ENCODE measurements at regions not wholly inside any gene's neighbourhood (a gene's known extent, or its start where the extent isn't known, plus 50 kb on each side); places are given as distances from the start of the nearest gene placed in this dataset.

DNA sequence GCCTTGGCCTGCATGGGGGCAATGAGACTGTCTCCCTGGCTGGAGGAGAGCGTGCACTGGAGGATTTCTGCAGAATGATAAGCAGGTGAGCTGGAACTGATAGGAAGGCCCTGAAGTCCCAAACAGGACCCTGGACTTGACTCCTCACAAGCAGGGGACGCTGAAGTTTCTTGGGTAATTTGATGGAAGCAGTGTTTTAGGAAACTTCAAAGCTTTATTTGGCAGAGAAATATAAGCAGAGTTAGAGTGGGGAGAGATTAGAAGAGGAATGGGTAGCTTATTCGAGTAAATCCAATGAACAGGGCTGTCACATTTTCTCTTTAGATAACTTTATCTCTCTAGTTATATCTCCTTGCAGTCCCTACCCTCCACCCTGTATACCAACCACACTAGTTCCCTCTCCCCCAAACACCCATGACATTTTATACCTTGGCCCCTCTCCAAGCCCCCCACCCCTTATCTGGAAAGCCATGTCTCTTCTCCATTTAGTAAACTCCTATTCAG lies 73.6 kb upstream of the IGFBP5 start:
- intact Hi-C loops (cut with DNase I; ENCODE audit: low total_unique reads), result no loop called here
- WGBS, 2 donors, result 85 to 89% methylated on average over 3 of the region's 3 CpGs
- TF ChIP-seq, protein P1, sequence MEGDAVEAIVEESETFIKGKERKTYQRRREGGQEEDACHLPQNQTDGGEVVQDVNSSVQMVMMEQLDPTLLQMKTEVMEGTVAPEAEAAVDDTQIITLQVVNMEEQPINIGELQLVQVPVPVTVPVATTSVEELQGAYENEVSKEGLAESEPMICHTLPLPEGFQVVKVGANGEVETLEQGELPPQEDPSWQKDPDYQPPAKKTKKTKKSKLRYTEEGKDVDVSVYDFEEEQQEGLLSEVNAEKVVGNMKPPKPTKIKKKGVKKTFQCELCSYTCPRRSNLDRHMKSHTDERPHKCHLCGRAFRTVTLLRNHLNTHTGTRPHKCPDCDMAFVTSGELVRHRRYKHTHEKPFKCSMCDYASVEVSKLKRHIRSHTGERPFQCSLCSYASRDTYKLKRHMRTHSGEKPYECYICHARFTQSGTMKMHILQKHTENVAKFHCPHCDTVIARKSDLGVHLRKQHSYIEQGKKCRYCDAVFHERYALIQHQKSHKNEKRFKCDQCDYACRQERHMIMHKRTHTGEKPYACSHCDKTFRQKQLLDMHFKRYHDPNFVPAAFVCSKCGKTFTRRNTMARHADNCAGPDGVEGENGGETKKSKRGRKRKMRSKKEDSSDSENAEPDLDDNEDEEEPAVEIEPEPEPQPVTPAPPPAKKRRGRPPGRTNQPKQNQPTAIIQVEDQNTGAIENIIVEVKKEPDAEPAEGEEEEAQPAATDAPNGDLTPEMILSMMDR (IDR thresholded peaks at IDR 0.05), result no peak
- no peak overlapping the region for H3K4me3 ChIP-seq (ENCODE audit: low read depth, poor library complexity, severe bottlenecking)
- DNase-seq (ENCODE audit: low spot score in 2 of 2), result no peak

DNA sequence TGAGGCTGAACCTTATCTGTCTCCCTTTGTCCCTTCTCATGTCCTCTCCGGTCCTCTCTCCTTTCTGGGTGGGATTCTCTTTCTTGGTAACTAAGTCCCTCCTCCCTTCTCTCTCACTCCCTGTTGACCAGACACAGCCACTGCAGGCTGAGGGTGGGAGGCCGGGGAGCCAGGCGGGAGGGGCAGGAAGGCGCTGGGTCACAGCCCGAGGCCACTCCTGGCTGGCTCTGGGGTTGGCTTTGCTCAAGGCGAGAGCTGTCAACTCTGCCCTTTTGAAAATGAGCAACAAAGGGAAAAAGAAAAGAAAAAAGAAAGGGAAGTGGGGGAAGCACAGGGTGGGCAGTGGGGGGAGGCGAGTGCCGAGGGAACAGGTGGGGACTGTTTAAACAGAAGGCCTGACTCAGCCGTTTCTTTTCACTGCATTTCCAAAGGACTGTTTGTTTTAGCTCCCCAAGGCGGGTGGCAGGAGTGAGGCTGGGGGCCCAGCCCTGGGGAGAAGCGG lies 70.5 kb upstream of the IGFBP5 start:
- no peak for DNase-seq (ENCODE audit: low spot score in 2 of 2)
- intact Hi-C loops (cut with DNase I; ENCODE audit: low total_unique reads), result no loop called here
- 58 to 70% methylated on average over 11 of the region's 11 CpGs for WGBS, 2 donors
- H3K4me3 ChIP-seq (ENCODE audit: low read depth, poor library complexity, severe bottlenecking), result no peak overlapping the region
- TF ChIP-seq, protein P1 (IDR thresholded peaks at IDR 0.05), result no peak

DNA sequence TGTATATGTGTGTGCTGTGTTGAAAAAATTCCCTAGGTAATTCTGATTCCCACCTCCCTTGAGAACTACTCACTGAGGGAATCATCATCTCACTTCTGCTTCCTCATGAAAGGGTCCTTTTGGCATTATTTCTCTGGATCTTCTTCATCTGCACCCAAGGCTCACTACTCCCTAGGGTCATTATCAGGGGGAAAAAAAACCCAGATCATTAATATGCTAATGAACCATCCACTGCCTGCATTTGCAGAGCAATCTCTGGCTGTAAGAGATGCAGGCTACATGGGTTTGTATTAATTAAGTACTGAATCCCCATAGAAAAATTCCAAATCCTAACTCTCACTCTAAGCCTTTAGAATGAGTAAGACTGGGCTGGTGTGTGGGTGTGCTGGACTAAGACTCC lies 68.0 kb upstream of the IGFBP5 start:
- TF ChIP-seq POLR2A (IDR thresholded peaks at IDR 0.05), result no peak
- TF ChIP-seq, protein P1 (IDR thresholded peaks at IDR 0.05), result no peak
- intact Hi-C loops (cut with DNase I; ENCODE audit: low total_unique reads), result no loop called here
- no peak overlapping the region for H3K4me3 ChIP-seq (ENCODE audit: low read depth, poor library complexity, severe bottlenecking)
- DNase-seq (ENCODE audit: low spot score in 2 of 2), result no peak

DNA sequence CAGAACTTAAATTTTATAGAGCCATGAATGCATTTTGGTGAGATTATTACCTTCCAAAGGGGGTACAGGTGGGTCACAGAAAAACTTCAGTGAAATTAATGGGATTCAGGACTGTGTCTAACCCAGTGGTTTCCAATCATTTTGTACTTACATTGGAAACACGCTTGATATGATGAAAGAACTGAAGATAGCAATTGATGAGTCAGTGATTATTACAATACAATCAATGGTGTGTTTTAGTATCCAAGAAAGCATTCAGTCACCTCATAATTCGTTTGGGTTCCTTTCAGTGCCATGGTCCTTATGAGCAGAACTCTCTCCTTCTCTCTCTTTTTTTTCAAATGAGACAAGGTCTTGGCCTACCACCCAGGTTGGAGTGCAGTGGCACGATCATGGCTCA lies 66.5 kb upstream of the IGFBP5 start:
- intact Hi-C loops (cut with DNase I; ENCODE audit: low total_unique reads), result no loop called here
- WGBS, 2 donors, result 85 to 90% methylated on average over 3 of the region's 3 CpGs
- H3K4me3 ChIP-seq (ENCODE audit: low read depth, poor library complexity, severe bottlenecking), result no peak overlapping the region

DNA sequence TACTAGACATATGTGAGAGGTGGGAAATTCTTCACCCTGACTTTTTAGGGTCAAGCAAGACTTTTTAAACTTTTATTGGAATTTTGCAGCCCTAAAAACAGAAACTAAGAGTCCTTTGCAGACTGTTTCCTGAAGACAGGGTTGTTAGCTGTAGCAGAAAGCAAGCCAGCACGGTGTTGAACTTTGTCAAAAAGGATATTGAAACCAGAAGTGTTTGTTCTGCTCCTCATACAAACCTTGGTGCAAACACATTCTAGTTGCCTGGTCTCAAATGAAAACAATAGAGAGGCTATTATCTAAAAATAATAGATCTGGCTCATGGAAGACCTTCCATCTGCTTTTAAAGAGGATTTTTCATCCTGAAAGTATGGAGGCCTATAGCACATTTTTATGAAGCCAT lies 65.8 kb upstream of the IGFBP5 start:
- intact Hi-C loops (cut with DNase I; ENCODE audit: low total_unique reads), result no loop called here
- DNase-seq (ENCODE audit: low spot score in 2 of 2), result no peak
- WGBS, 2 donors, result 48 to 57% methylated on average over 1 of the region's 1 CpG
- no peak overlapping the region for H3K4me3 ChIP-seq (ENCODE audit: low read depth, poor library complexity, severe bottlenecking)
- TF ChIP-seq POLR2A (IDR thresholded peaks at IDR 0.05), result no peak
- TF ChIP-seq, protein P1 (IDR thresholded peaks at IDR 0.05), result no peak

More for the DNA sequence above, 66.5 kb upstream of the IGFBP5 start:
- DNase-seq (ENCODE audit: low spot score in 2 of 2), result no peak
- TF ChIP-seq POLR2A (IDR thresholded peaks at IDR 0.05), result no peak
- TF ChIP-seq, protein P1 (IDR thresholded peaks at IDR 0.05), result no peak

Measured in lower leg skin (tissue), 4 donors.